Esophagus mucosa (tissue), 1 donor: ENCODE measurements at regions not wholly inside any gene's neighbourhood (a gene's known extent, or its start where the extent isn't known, plus 50 kb on each side); places are given as distances from the start of the nearest gene placed in this dataset.
"Not testable (repeated sequence)": the region's sequence is repeated elsewhere in the genome, so short reads cannot be mapped to it uniquely, and the experiment has no call there.

Experiments
- ATAC-seq: fragments of 200-7000 bp; cut with Tn5 transposase; one replicate; pipeline ENCODE4 v1.9.1; 2020
- donor health status: DM: yes; HTN: yes; CAD: no.

GRCh38 chr6:140354296-140354695 lies 979.8 kb upstream of the CITED2 start:
- ATAC-seq, result no peak

- ATAC-seq, result no peak
Observed at GRCh38 chr6:140353536-140353935, 979.1 kb upstream of the CITED2 start.

GRCh38 chr6:140346428-140346827 lies 972.0 kb upstream of the CITED2 start:
- ATAC-seq, result no peak

GRCh38 chr6:140345935-140346334 lies 971.5 kb upstream of the CITED2 start:
- ATAC-seq, result no peak

- ATAC-seq, result no peak
Observed at GRCh38 chr6:140344142-140344913, 969.9 kb upstream of the CITED2 start.

GRCh38 chr6:140343128-140343527 lies 968.7 kb upstream of the CITED2 start:
- ATAC-seq, result no peak

GRCh38 chr6:140341272-140341671 lies 966.8 kb upstream of the CITED2 start:
- ATAC-seq, result no peak

GRCh38 chr6:140340795-140341194 lies 966.3 kb upstream of the CITED2 start:
- ATAC-seq, result no peak

- not testable (repeated sequence) for ATAC-seq
Observed at GRCh38 chr6:140339084-140339483, 964.6 kb upstream of the CITED2 start.

- no peak for ATAC-seq
Observed at GRCh38 chr6:140321891-140322290, 947.4 kb upstream of the CITED2 start.

GRCh38 chr6:140320081-140321080 lies 945.9 kb upstream of the CITED2 start:
- ATAC-seq, result no peak

GRCh38 chr6:140319209-140319608 lies 944.8 kb upstream of the CITED2 start:
- ATAC-seq, result no peak

GRCh38 chr6:140318408-140318807 lies 944.0 kb upstream of the CITED2 start:
- no peak for ATAC-seq

- ATAC-seq, result no peak
Observed at GRCh38 chr6:140317950-140318349, 943.5 kb upstream of the CITED2 start.

- ATAC-seq, result peak; percentile 23
Observed at GRCh38 chr6:140316966-140317365, 942.5 kb upstream of the CITED2 start.

GRCh38 chr6:140314682-140315081 lies 940.2 kb upstream of the CITED2 start:
- ATAC-seq, result no peak

- ATAC-seq, result no peak
Observed at GRCh38 chr6:140311146-140311545, 936.7 kb upstream of the CITED2 start.

- no peak for ATAC-seq
Observed at GRCh38 chr6:140303218-140303949, 928.9 kb upstream of the CITED2 start.

- no peak for ATAC-seq
Observed at GRCh38 chr6:140300331-140300730, 925.9 kb upstream of the CITED2 start.

- no peak for ATAC-seq
Observed at GRCh38 chr6:140289186-140289585, 914.7 kb upstream of the CITED2 start.

GRCh38 chr6:140285998-140286690 lies 911.7 kb upstream of the CITED2 start:
- no peak for ATAC-seq

GRCh38 chr6:140285471-140285870 lies 911.0 kb upstream of the CITED2 start:
- no peak for ATAC-seq
